ENCODE measurements at regions not wholly inside any gene's neighbourhood (a gene's known extent, or its start where the extent isn't known, plus 50 kb on each side); places are given as distances from the start of the nearest gene placed in this dataset.

- TF ChIP-seq RELA (IDR thresholded peaks at IDR 0.05; ENCODE audit: borderline replicate concordance, partially characterized antibody) (no peak), SPI1 (IDR thresholded peaks at IDR 0.05; ENCODE audit: borderline replicate concordance, insufficient read depth, low read depth, low read length) (no peak), ZBTB40 (IDR thresholded peaks at IDR 0.05; ENCODE audit: borderline replicate concordance) (no peak), ESRRA (IDR thresholded peaks at IDR 0.05; ENCODE audit: low read length) (no peak), HDGF (IDR thresholded peaks at IDR 0.05) (no peak), STAT3 (IDR thresholded peaks at IDR 0.05; ENCODE audit: low read depth, low read length) (no peak), HDAC6 (IDR thresholded peaks at IDR 0.05; ENCODE audit: unreplicated experiment) (no peak), RCOR1 (conservative IDR thresholded peaks at IDR 0.05; ENCODE audit: low read depth, low read length) (no peak), CTCF (IDR thresholded peaks at IDR 0.05 in 2 of 3, conservative IDR thresholded peaks at IDR 0.05 in 1 of 3; ENCODE audit: control insufficient read depth in 2 of 3, extremely low read depth in 1 of 3, insufficient read depth in 1 of 3, low read depth in 3 of 3, low read length in 3 of 3) (no peak), RAD21 (IDR thresholded peaks at IDR 0.05; ENCODE audit: insufficient read depth, low read depth, low read length) (no peak), SREBF2 (IDR thresholded peaks at IDR 0.05; ENCODE audit: low read length) (no peak)
- TF ChIP-seq, protein P1, sequence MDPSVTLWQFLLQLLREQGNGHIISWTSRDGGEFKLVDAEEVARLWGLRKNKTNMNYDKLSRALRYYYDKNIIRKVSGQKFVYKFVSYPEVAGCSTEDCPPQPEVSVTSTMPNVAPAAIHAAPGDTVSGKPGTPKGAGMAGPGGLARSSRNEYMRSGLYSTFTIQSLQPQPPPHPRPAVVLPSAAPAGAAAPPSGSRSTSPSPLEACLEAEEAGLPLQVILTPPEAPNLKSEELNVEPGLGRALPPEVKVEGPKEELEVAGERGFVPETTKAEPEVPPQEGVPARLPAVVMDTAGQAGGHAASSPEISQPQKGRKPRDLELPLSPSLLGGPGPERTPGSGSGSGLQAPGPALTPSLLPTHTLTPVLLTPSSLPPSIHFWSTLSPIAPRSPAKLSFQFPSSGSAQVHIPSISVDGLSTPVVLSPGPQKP (IDR thresholded peaks at IDR 0.05; ENCODE audit: low read depth, low read length): no peak
Measured at GRCh38 chr3:150144191-150144708, 173.6 kb upstream of the PFN2 start.
